Hepatocyte (in vitro differentiated cells): ENCODE measurements at regions not wholly inside any gene's neighbourhood (a gene's known extent, or its start where the extent isn't known, plus 50 kb on each side); places are given as distances from the start of the nearest gene placed in this dataset.

Experiments
- EZH2 ChIP-seq: fragments of 200-600 bp; sonication (generic); IDR thresholded peaks from 2 replicates; pipeline ENCODE4 v1.6.1; 2016; ENCODE audit warnings: antibody characterized with exemption, mild to moderate bottlenecking, borderline replicate concordance
- TF ChIP-seq, protein P1 (sequence below): fragments of 200-600 bp; sonication (generic); IDR thresholded peaks from 2 replicates; pipeline ENCODE4 v1.5.1; 2016; ENCODE audit warnings: antibody characterized with exemption, mild to moderate bottlenecking; ENCODE audit not compliant: poor library complexity

- TF ChIP-seq, protein P1, sequence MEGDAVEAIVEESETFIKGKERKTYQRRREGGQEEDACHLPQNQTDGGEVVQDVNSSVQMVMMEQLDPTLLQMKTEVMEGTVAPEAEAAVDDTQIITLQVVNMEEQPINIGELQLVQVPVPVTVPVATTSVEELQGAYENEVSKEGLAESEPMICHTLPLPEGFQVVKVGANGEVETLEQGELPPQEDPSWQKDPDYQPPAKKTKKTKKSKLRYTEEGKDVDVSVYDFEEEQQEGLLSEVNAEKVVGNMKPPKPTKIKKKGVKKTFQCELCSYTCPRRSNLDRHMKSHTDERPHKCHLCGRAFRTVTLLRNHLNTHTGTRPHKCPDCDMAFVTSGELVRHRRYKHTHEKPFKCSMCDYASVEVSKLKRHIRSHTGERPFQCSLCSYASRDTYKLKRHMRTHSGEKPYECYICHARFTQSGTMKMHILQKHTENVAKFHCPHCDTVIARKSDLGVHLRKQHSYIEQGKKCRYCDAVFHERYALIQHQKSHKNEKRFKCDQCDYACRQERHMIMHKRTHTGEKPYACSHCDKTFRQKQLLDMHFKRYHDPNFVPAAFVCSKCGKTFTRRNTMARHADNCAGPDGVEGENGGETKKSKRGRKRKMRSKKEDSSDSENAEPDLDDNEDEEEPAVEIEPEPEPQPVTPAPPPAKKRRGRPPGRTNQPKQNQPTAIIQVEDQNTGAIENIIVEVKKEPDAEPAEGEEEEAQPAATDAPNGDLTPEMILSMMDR: no peak
- no peak for TF ChIP-seq EZH2
Observed at GRCh38 chr7:85471740-85472139, 284.9 kb upstream of the SEMA3D start.
